ENCODE measurements at regions not wholly inside any gene's neighbourhood (a gene's known extent, or its start where the extent isn't known, plus 50 kb on each side); places are given as distances from the start of the nearest gene placed in this dataset.

- TF ChIP-seq TEAD1 (CRISPR knock-in tag; IDR thresholded peaks at IDR 0.05) (no peak), CTCF (IDR thresholded peaks at IDR 0.05) (no peak), FOXJ3 (CRISPR knock-in tag; IDR thresholded peaks at IDR 0.05; ENCODE audit: borderline replicate concordance) (no peak), NFE2L1 (CRISPR knock-in tag; IDR thresholded peaks at IDR 0.05) (no peak), NR2C2 (CRISPR knock-in tag; IDR thresholded peaks at IDR 0.05) (no peak), TEAD4 (CRISPR knock-in tag; IDR thresholded peaks at IDR 0.05) (no peak)
- TF ChIP-seq, protein P1, sequence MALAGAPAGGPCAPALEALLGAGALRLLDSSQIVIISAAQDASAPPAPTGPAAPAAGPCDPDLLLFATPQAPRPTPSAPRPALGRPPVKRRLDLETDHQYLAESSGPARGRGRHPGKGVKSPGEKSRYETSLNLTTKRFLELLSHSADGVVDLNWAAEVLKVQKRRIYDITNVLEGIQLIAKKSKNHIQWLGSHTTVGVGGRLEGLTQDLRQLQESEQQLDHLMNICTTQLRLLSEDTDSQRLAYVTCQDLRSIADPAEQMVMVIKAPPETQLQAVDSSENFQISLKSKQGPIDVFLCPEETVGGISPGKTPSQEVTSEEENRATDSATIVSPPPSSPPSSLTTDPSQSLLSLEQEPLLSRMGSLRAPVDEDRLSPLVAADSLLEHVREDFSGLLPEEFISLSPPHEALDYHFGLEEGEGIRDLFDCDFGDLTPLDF (CRISPR knock-in tag; IDR thresholded peaks at IDR 0.05), result no peak
- TF ChIP-seq, protein P2, sequence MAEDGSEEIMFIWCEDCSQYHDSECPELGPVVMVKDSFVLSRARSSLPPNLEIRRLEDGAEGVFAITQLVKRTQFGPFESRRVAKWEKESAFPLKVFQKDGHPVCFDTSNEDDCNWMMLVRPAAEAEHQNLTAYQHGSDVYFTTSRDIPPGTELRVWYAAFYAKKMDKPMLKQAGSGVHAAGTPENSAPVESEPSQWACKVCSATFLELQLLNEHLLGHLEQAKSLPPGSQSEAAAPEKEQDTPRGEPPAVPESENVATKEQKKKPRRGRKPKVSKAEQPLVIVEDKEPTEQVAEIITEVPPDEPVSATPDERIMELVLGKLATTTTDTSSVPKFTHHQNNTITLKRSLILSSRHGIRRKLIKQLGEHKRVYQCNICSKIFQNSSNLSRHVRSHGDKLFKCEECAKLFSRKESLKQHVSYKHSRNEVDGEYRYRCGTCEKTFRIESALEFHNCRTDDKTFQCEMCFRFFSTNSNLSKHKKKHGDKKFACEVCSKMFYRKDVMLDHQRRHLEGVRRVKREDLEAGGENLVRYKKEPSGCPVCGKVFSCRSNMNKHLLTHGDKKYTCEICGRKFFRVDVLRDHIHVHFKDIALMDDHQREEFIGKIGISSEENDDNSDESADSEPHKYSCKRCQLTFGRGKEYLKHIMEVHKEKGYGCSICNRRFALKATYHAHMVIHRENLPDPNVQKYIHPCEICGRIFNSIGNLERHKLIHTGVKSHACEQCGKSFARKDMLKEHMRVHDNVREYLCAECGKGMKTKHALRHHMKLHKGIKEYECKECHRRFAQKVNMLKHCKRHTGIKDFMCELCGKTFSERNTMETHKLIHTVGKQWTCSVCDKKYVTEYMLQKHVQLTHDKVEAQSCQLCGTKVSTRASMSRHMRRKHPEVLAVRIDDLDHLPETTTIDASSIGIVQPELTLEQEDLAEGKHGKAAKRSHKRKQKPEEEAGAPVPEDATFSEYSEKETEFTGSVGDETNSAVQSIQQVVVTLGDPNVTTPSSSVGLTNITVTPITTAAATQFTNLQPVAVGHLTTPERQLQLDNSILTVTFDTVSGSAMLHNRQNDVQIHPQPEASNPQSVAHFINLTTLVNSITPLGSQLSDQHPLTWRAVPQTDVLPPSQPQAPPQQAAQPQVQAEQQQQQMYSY (CRISPR knock-in tag; IDR thresholded peaks at IDR 0.05), result no peak
These were observed 590.4 kb downstream of the PLPP3 start for GRCh38 chr1:55988963-55989452.
